ENCODE measurements at regions not wholly inside any gene's neighbourhood (a gene's known extent, or its start where the extent isn't known, plus 50 kb on each side); places are given as distances from the start of the nearest gene placed in this dataset.
A peak's percentile ranks its signal among the peaks of the same experiment; 100 is the strongest.

GRCh38 chrX:144849141-144849540, 398.2 kb upstream of the SPANXN1 start:
- Histone ChIP-seq H3K4me3 (ENCODE audit: control insufficient read depth in 1 of 7, extremely low read depth in 1 of 7, insufficient read depth in 4 of 7, low read depth in 2 of 7, low read length in 6 of 7) (no peak overlapping the region), H3K36me3 (ENCODE audit: control insufficient read depth in 4 of 4, insufficient read depth in 4 of 4, low read length in 3 of 4) (no peaks in the 10 kb centered on the region), H3K27me3 (replicated peaks in 2 of 5; ENCODE audit: control insufficient read depth in 4 of 5, insufficient read depth in 5 of 5, low read length in 4 of 5) (no peaks in the 10 kb centered on the region), H3K9me3 (ENCODE audit: control extremely low read depth in 1 of 5, control insufficient read depth in 4 of 5, insufficient read depth in 2 of 5, low read depth in 1 of 5, low read length in 4 of 5) (no peaks in the 10 kb centered on the region), H3K27ac (ENCODE audit: insufficient read depth in 1 of 2, low read depth in 1 of 2, low read length in 2 of 2, poor library complexity in 1 of 2, severe bottlenecking in 2 of 2) (no peak overlapping the region), H3K4me1 (ENCODE audit: control extremely low read depth in 1 of 4, control insufficient read depth in 4 of 4, insufficient read depth in 4 of 4, low read length in 3 of 4) (no peaks in the 10 kb centered on the region)
- whole genome bisulfite sequencing (ENCODE audit: insufficient coverage), result no CpG with 5 or more reads among the region's 2 CpGs
- DNase-seq, result no peak
- POLR2A ChIA-PET, result no interaction called here
- CTCF ChIA-PET, result no interaction called here

GRCh38 chrX:144896323-144896722, 351.0 kb upstream of the SPANXN1 start:
- Histone ChIP-seq H3K27ac (ENCODE audit: insufficient read depth in 1 of 2, low read depth in 1 of 2, low read length in 2 of 2, poor library complexity in 1 of 2, severe bottlenecking in 2 of 2) (no peak overlapping the region), H3K4me3 (ENCODE audit: control insufficient read depth in 1 of 7, extremely low read depth in 1 of 7, insufficient read depth in 4 of 7, low read depth in 2 of 7, low read length in 6 of 7) (no peak overlapping the region), H3K9me3 (ENCODE audit: control extremely low read depth in 1 of 5, control insufficient read depth in 4 of 5, insufficient read depth in 2 of 5, low read depth in 1 of 5, low read length in 4 of 5) (no peaks in the 10 kb centered on the region), H3K36me3 (ENCODE audit: control insufficient read depth in 4 of 4, insufficient read depth in 4 of 4, low read length in 3 of 4) (no peaks in the 10 kb centered on the region), H3K4me1 (ENCODE audit: control extremely low read depth in 1 of 4, control insufficient read depth in 4 of 4, insufficient read depth in 4 of 4, low read length in 3 of 4) (no peaks in the 10 kb centered on the region), H3K27me3 (replicated peaks in 2 of 5; ENCODE audit: control insufficient read depth in 4 of 5, insufficient read depth in 5 of 5, low read length in 4 of 5) (no peaks in the 10 kb centered on the region)
- CTCF ChIA-PET, result no interaction called here
- peak in 1 of 3 donors; percentile 0 for DNase-seq
- POLR2A ChIA-PET, result no interaction called here

GRCh38 chrX:144901521-144901920, 345.8 kb upstream of the SPANXN1 start:
- Histone ChIP-seq H3K27me3 (replicated peaks in 2 of 5; ENCODE audit: control insufficient read depth in 4 of 5, insufficient read depth in 5 of 5, low read length in 4 of 5) (no peaks in the 10 kb centered on the region), H3K9me3 (ENCODE audit: control extremely low read depth in 1 of 5, control insufficient read depth in 4 of 5, insufficient read depth in 2 of 5, low read depth in 1 of 5, low read length in 4 of 5) (no peaks in the 10 kb centered on the region), H3K36me3 (ENCODE audit: control insufficient read depth in 4 of 4, insufficient read depth in 4 of 4, low read length in 3 of 4) (no peaks in the 10 kb centered on the region), H3K4me3 (ENCODE audit: control insufficient read depth in 1 of 7, extremely low read depth in 1 of 7, insufficient read depth in 4 of 7, low read depth in 2 of 7, low read length in 6 of 7) (no peak overlapping the region), H3K4me1 (ENCODE audit: control extremely low read depth in 1 of 4, control insufficient read depth in 4 of 4, insufficient read depth in 4 of 4, low read length in 3 of 4) (no peaks in the 10 kb centered on the region), H3K27ac (ENCODE audit: insufficient read depth in 1 of 2, low read depth in 1 of 2, low read length in 2 of 2, poor library complexity in 1 of 2, severe bottlenecking in 2 of 2) (no peak overlapping the region)
- ChIA-PET POLR2A (no interaction called here), CTCF (no interaction called here)
- no peak for DNase-seq
- 100% methylated on average over 2 of the region's 3 CpGs for WGBS (ENCODE audit: insufficient coverage)

GRCh38 chrX:144916785-144917184, 330.5 kb upstream of the SPANXN1 start:
- H3K9me3 ChIP-seq (ENCODE audit: control extremely low read depth in 1 of 5, control insufficient read depth in 4 of 5, insufficient read depth in 2 of 5, low read depth in 1 of 5, low read length in 4 of 5), result no peaks in the 10 kb centered on the region
- 44% methylated on average over 1 of the region's 2 CpGs for WGBS (ENCODE audit: insufficient coverage)
- ChIA-PET POLR2A (no interaction called here), CTCF (no interaction called here)
- H3K4me1 ChIP-seq (ENCODE audit: control extremely low read depth in 1 of 4, control insufficient read depth in 4 of 4, insufficient read depth in 4 of 4, low read length in 3 of 4), result no peaks in the 10 kb centered on the region
- H3K27ac ChIP-seq (ENCODE audit: insufficient read depth in 1 of 2, low read depth in 1 of 2, low read length in 2 of 2, poor library complexity in 1 of 2, severe bottlenecking in 2 of 2), result no peak overlapping the region
- H3K36me3 ChIP-seq (ENCODE audit: control insufficient read depth in 4 of 4, insufficient read depth in 4 of 4, low read length in 3 of 4), result no peaks in the 10 kb centered on the region
- no peaks in the 10 kb centered on the region for H3K27me3 ChIP-seq (replicated peaks in 2 of 5; ENCODE audit: control insufficient read depth in 4 of 5, insufficient read depth in 5 of 5, low read length in 4 of 5)
- no peak overlapping the region for H3K4me3 ChIP-seq (ENCODE audit: control insufficient read depth in 1 of 7, extremely low read depth in 1 of 7, insufficient read depth in 4 of 7, low read depth in 2 of 7, low read length in 6 of 7)
- DNase-seq, result no peak

GRCh38 chrX:144918936-144919335, 328.4 kb upstream of the SPANXN1 start:
- H3K4me3 ChIP-seq (ENCODE audit: control insufficient read depth in 1 of 7, extremely low read depth in 1 of 7, insufficient read depth in 4 of 7, low read depth in 2 of 7, low read length in 6 of 7), result no peak overlapping the region
- no peak for DNase-seq
- H3K36me3 ChIP-seq (ENCODE audit: control insufficient read depth in 4 of 4, insufficient read depth in 4 of 4, low read length in 3 of 4), result no peaks in the 10 kb centered on the region
- no CpG with 5 or more reads among the region's 4 CpGs for WGBS (ENCODE audit: insufficient coverage)
- H3K9me3 ChIP-seq (ENCODE audit: control extremely low read depth in 1 of 5, control insufficient read depth in 4 of 5, insufficient read depth in 2 of 5, low read depth in 1 of 5, low read length in 4 of 5), result no peaks in the 10 kb centered on the region
- CTCF ChIA-PET, result no interaction called here
- H3K27ac ChIP-seq (ENCODE audit: insufficient read depth in 1 of 2, low read depth in 1 of 2, low read length in 2 of 2, poor library complexity in 1 of 2, severe bottlenecking in 2 of 2), result no peak overlapping the region
- H3K4me1 ChIP-seq (ENCODE audit: control extremely low read depth in 1 of 4, control insufficient read depth in 4 of 4, insufficient read depth in 4 of 4, low read length in 3 of 4), result no peaks in the 10 kb centered on the region
- POLR2A ChIA-PET, result no interaction called here
- H3K27me3 ChIP-seq (replicated peaks in 2 of 5; ENCODE audit: control insufficient read depth in 4 of 5, insufficient read depth in 5 of 5, low read length in 4 of 5), result no peaks in the 10 kb centered on the region

GRCh38 chrX:144946666-144947065, 300.6 kb upstream of the SPANXN1 start:
- ChIA-PET POLR2A (no interaction called here), CTCF (no interaction called here)
- H3K4me3 ChIP-seq (ENCODE audit: control insufficient read depth in 1 of 7, extremely low read depth in 1 of 7, insufficient read depth in 4 of 7, low read depth in 2 of 7, low read length in 6 of 7), result no peak overlapping the region
- no peak for DNase-seq
- no peaks in the 10 kb centered on the region for H3K36me3 ChIP-seq (ENCODE audit: control insufficient read depth in 4 of 4, insufficient read depth in 4 of 4, low read length in 3 of 4)
- no peak overlapping the region for H3K27ac ChIP-seq (ENCODE audit: insufficient read depth in 1 of 2, low read depth in 1 of 2, low read length in 2 of 2, poor library complexity in 1 of 2, severe bottlenecking in 2 of 2)
- H3K9me3 ChIP-seq (ENCODE audit: control extremely low read depth in 1 of 5, control insufficient read depth in 4 of 5, insufficient read depth in 2 of 5, low read depth in 1 of 5, low read length in 4 of 5), result peaks cover 0 to 1% (median 0%) of the 10 kb centered on the region in 5 experiments
- no CpG with 5 or more reads among the region's 3 CpGs for WGBS (ENCODE audit: insufficient coverage)
- H3K27me3 ChIP-seq (replicated peaks in 2 of 5; ENCODE audit: control insufficient read depth in 4 of 5, insufficient read depth in 5 of 5, low read length in 4 of 5), result no peaks in the 10 kb centered on the region
- no peaks in the 10 kb centered on the region for H3K4me1 ChIP-seq (ENCODE audit: control extremely low read depth in 1 of 4, control insufficient read depth in 4 of 4, insufficient read depth in 4 of 4, low read length in 3 of 4)
